NOMO-1 treated with DMSO at 0.1 percent for 48 hours (cell line): ENCODE measurements at regions not wholly inside any gene's neighbourhood (a gene's known extent, or its start where the extent isn't known, plus 50 kb on each side); places are given as distances from the start of the nearest gene placed in this dataset.

Source experiments
- DNase-seq: peaks from one replicate; lab custom pipeline; 2025; ENCODE audit not compliant: unreplicated experiment; lab: John Stamatoyannopoulos, UW

- DNase-seq: no peak
Observed at GRCh38 chr5:115378754-115379153, 82.3 kb upstream of the CCDC112 start.

DNA sequence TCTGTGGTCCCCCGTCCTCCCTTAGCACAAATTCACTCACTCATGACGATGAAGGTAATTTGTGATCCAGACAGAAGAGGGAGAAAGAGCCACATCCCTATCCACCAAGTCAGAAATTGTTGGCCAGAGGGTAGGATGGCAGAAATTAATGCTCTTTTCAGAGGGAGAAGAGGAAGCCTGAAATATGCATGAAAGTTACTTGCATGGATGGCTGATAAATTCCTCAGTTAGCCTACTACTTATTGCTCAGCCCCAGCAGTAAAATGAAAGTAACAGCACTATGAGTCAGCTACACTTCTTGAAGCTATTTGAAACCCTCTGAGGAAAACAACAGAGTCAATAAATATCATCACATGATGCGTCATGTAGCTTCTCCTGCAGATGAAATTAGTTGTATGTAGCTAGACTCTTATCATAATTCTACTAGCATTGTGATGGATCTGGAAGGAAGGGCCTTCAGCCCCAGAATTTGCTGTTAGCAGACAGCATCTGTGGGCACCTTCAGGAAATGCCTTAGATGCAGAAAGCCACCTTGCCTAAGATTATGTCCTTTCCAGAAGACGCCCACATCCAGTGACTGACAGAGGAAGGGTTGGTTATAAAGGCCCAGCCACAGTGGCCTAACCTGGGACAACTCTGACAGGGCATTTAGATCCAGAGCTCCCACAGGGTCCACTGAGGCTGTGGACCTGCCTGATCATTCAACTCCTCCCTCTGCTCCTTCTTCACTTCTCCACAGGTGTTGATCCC lies 81.2 kb upstream of the CCDC112 start:
- DNase-seq: peak; percentile 22

GRCh38 chr5:115375893-115376292 lies 79.4 kb upstream of the CCDC112 start:
- peak; percentile 65 for DNase-seq

DNA sequence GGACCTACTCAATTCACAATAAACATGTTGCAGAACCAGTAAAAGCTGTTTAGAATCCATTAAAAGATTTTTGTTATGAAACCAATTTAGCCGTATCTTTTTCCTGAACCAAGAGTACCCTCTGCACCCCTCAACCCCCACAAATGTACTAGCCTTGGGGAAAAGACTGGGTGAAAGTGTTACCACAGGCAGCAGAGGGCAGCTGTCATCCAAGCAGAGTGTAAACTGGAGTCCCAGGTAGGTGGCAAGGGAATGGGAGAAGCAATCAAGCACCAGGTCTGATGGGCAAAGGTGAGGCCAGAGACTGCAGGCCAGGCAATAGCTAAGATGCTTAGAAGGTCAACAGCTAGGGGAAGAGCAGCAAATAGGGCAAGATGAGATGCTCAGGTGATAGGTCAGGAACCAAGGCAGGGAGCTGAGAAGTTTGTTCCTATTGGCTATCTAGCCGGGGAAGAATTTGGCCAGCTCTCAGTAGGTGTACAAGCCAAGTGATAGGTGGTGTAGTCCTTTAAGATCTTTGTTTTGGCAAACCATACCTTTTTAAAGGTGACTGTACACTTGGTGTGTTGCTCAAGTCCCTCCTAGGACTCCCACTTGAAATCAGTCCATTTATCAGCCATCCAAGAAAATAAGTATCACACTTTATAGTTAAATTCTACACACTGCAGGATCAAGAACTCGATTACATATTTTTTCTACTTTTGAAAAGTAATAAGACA lies 77.8 kb upstream of the CCDC112 start:
- DNase-seq: no peak

GRCh38 chr5:115372146-115372545 lies 75.7 kb upstream of the CCDC112 start:
- peak; percentile 23 for DNase-seq

DNA sequence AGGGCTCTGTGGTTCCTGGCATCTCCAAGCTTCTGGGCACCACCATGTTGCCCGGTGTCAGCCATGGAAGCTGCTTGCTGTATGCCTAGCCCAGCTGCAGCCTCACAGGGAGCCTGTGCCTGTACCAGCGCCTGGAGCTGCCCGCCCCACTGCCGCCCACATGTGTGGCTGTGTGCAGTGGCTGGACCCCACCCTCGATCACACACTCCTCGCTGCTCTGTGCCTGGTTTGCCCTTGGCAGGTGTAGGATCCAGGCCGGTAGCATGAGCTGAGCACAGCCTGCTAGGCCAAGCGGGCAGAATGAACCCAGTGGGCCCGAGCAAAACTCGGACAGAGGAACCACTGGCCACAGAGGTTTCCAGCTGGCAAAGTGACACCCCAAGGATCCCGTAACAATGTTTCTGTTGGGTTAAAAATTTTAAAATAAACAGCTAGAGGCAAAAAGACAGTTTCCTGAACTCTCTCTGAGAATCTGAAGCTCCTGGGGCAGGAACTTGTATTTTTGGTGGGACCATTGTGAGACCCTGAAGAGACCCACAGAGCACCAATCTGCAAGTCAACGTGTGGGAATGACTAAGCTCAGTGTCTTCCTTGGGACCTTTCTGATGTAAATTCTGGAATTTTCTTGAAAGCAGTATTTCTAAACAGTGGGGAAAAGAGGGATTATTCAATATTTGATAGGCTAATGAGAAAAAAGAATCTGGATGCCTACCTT lies 73.1 kb upstream of the CCDC112 start:
- no peak for DNase-seq

- no peak for DNase-seq
Observed at GRCh38 chr5:115366223-115366622, 69.8 kb upstream of the CCDC112 start.

- DNase-seq: no peak
Observed at GRCh38 chr5:115363879-115364278, 67.4 kb upstream of the CCDC112 start.

DNA sequence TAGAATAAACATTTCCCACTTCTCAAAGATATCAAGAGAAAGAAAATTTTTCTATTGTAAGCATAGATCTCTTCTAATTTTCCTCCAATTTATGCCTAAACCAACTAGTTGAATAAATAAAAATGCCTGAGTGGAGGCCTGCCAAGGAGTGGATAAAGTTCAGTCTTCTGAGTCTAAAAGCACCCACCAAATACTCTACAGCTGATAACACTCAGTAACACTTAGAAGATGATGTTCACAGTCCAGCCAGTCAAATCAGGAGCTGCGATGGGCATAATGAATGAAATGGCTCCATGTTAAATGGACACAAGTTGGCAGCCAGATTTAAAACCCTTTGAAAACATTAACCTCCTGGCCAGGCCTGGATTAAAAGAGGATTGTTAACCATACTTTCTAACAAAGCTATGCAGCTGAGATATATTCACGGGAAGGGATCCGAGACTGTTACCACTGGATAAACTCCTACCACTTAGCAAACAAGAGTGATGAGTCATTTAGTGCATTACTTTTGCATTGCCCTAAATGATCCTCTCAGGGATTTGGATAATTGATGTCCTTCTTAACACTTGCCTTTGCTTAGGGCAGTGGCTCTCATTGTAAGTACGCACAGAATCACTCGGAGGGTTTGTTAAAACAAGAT lies 63.7 kb upstream of the CCDC112 start:
- no peak for DNase-seq

DNA sequence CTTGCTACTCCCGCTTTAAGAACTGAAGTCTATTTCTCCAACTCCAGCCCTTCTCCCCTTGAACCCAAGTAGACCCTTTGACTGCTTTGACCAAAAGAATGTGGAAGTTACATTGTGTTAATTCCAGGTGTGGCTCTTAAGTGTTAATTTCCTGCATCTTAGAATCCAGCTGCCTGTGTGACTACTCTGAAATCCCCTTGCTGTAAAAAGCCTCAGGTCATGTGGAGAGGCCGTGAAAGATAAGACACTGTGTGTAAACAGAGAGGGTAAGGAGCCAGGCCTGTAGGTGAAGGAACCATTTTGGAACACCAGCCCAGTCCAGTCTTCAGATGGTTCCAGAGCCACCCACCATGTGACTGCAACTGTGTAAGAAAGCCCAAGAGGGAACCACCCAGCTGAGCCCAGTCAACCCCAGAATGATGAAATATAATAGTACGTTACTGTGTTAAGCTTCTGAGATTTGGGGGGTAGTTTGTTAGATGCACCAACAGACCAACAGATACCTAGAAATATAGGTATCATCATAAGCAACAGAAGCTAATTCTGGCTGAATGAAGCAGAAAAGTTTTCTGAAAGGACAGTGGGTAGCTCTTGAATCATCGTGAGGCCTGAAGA lies 59.4 kb upstream of the CCDC112 start:
- no peak for DNase-seq

GRCh38 chr5:115355095-115355494 lies 58.6 kb upstream of the CCDC112 start:
- no peak for DNase-seq

DNA sequence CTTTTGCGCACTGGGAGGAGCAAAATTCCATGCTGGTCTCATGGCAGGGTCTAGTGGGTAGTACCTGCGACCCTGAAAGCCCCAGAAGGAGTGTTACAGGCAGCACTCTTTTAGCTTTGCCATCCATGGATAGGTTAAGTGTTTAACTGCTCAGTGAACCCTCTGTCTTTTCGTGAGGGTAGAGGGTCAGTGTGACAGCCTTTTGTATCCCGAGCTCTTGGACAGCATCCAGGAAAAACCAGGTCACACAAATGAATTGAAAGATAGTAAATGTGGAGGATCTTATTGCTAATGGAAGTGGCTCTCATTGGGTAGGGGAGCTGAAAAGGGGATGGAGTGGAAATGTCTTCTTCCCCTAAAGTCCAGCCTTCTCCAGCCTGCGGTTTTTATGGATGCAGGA lies 57.8 kb upstream of the CCDC112 start:
- no peak for DNase-seq

- no peak for DNase-seq
Observed at GRCh38 chr5:115352571-115352970, 56.1 kb upstream of the CCDC112 start.

DNA sequence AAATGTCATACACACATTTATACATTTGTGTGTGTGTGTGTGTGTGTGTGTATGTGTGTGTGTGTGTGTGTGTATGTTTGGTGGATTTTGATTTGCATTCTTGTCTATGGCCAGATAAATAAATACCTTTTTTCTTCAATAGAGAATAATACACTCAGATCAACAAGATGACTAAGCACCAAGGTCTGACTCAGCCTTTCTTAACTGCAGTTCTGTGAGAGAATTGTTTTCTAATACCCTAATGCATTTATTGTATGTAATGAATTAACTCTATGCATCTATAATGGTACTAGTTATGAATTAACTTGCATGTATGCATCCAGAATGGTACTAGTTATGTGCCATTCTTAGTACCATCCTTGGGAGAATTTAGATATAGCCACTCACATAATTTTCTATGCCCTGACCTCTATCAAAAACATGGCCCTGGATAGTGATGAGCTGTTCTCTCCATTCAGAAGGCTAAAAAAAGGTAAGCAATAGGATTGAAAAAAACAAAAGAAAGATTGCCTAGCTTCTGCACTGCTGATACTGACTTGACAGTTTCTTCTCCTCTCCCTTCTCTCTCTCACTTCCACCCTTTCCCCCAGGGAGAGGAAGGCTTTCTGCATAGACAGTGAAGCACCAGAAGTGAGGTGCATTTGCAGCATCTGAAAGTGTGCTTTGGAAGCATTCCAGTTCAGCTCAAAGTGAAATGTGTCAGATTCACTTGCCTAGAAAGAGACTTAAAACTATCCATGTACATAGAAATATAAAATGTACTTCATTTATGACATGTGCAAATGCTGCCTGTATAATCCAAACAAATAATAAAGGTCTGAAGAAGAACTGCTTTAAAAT lies 55.1 kb upstream of the CCDC112 start:
- DNase-seq: no peak

DNA sequence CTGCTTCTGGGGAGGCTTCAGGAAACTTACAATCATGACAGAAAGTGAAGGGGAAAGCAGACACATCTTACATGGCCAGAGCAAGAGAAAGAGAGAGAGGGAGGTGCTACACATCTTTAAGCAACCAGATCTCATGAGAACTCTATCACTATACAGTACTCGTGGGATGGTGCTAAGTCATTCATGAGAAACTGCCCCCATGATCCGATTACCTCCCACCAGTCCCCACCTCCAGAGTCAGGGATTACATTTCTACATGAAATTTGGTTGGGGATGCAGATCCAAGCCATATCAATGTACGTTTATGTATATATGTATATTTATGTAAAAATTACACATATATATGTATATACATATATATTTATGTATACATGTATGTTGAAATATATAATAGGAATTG lies 54.4 kb upstream of the CCDC112 start:
- DNase-seq: no peak

DNA sequence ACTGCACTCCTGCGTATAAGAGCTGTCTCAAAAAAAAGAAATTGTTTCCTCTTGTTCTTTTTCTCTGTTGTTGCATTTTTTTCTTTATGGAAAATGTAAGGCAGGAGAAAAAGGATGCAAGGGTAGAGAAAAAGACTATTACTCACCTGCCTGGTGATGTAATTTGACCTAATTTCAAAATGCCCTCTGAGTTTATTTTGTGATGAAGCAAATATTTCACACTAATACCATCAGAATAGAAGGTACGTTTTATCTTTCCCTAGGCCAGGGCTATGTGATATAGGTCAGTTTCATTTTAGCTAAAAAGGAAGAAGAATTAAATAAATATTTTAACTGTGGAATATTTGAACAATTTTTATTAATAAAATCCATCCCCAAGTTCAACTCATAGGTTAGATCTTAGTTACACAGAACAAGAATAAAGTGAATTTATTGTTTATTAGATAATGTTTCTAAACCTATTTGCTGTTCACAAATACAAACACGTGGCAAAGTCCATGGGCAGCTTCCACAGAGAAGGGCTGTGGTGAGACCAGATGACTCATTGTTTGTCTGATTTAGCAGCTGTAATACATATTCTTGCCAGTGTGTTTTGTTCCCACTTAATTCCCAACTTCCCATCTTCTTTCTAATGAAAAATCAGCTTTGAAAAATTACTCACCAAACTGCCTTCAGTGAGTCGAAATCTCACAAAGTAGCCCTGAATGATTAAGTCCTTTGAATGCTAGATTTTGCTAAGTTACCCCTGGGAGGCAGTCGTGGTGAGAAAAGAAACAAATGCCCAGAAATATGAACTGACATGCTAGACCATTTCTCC lies 52.8 kb upstream of the CCDC112 start:
- peak; percentile 25 for DNase-seq

- DNase-seq: no peak
Observed at GRCh38 chr5:115348175-115348574, 51.7 kb upstream of the CCDC112 start.
